HepG2 (cell line): ENCODE measurements at regions not wholly inside any gene's neighbourhood (a gene's known extent, or its start where the extent isn't known, plus 50 kb on each side); places are given as distances from the start of the nearest gene placed in this dataset.

Experiments used
- ATAC-seq: fragments of 200-7000 bp; cut with Tn5 transposase; 3 replicates; pipeline ENCODE4 v1.9.1; 2020; ENCODE audit warnings: mild to moderate bottlenecking, moderate library complexity
- BruUV-seq: library from RNA; stranded (reverse); fragments of 400-500 nt; replicated peaks from 2 replicates; lab custom pipeline; 2021; lab: Mats Ljungman, UMichigan
- CTCF ChIA-PET: fragments of 300-600 bp; formaldehyde crosslinking; extraction: SDS; loops from one replicate; lab custom pipeline; 2021; ENCODE audit warnings: low total read pairs, inconsistent platforms, low intra/inter-chr PET ratio; lab: Yijun Ruan, JAX
- POLR2A ChIA-PET: fragments of 350-600 bp; sonication (Branson Sonifier 250); formaldehyde crosslinking; loops from one replicate; lab custom pipeline; 2020; ENCODE audit warnings: antibody characterized with exemption, inconsistent platforms; lab: Yijun Ruan, JAX
- DNase-seq: peaks from one replicate; pipeline ENCODE4 v3.0.0-alpha.2; 2015; ENCODE audit warnings: low spot score
- FAIRE-seq: peaks from 3 replicates; lab custom pipeline; 2011; peaks lifted over from hg19 to GRCh38; lab: Jason Lieb, UNC
- H2AFZ ChIP-seq: one replicate; pipeline ENCODE4 v1.6.1; 2011; ENCODE audit warnings: low read length, inconsistent platforms
- H3K27ac ChIP-seq: fragments of 300-600 bp; 3 replicates; pipeline ENCODE4 v1.8.0; 2011; ENCODE audit warnings: mixed run types, mild to moderate bottlenecking, mixed read lengths, low read length, inconsistent platforms; ENCODE audit not compliant: insufficient read depth; ENCODE audit errors: extremely low read length
- H3K27me3 ChIP-seq, 2 experiments: fragments of 200-600 bp in 1 of 2; 2 replicates in 1 of 2; 3 replicates in 1 of 2; pipeline versions ENCODE4 v1.6.0 to v1.8.0; 2011; ENCODE audit warnings: low read length in 2 of 2, mild to moderate bottlenecking in 2 of 2, moderate library complexity in 2 of 2, inconsistent platforms in 1 of 2; ENCODE audit not compliant: insufficient read depth in 2 of 2, control insufficient read depth in 1 of 2
- H3K36me3 ChIP-seq, 2 experiments: fragments of 200-600 bp in 1 of 2; replicated peaks in 1 of 2; 2 replicates in 1 of 2; 3 replicates in 1 of 2; pipeline versions ENCODE4 v1.5.1 to v1.8.0; 2011; ENCODE audit warnings: low read length in 2 of 2, inconsistent platforms in 1 of 2; ENCODE audit not compliant: insufficient read depth in 2 of 2, control insufficient read depth in 1 of 2
- H3K4me1 ChIP-seq: 2 replicates; pipeline ENCODE4 v1.5.1; 2012; ENCODE audit warnings: low read length, inconsistent platforms; ENCODE audit not compliant: insufficient read depth
- H3K4me2 ChIP-seq: 2 replicates; pipeline ENCODE4 v1.6.0; 2011; ENCODE audit warnings: low read depth, low read length, inconsistent platforms
- H3K4me3 ChIP-seq, 3 experiments: fragments of 200-600 bp in 1 of 3; sonication (generic), shearing (Covaris generic) in 1 of 3; replicated peaks in 1 of 3; 2 replicates each; pipeline ENCODE4 v1.5.1; 2011 to 2016; ENCODE audit warnings: low read length in 3 of 3, inconsistent platforms in 2 of 3, low read depth in 2 of 3, mild to moderate bottlenecking in 2 of 3, control low read depth in 1 of 3, mixed read lengths in 1 of 3; ENCODE audit not compliant: insufficient read depth in 1 of 3
- H3K79me2 ChIP-seq: one replicate; pipeline ENCODE4 v1.6.1; 2011; ENCODE audit warnings: low read length, inconsistent platforms; ENCODE audit not compliant: insufficient read depth
- H3K9ac ChIP-seq: 2 replicates; pipeline ENCODE4 v1.6.0; 2011; ENCODE audit warnings: mild to moderate bottlenecking, low read depth, low read length, inconsistent platforms; ENCODE audit not compliant: insufficient read depth
- H3K9me3 ChIP-seq: 2 replicates; pipeline ENCODE4 v1.5.1; 2012; ENCODE audit warnings: mild to moderate bottlenecking, low read length
- H4K20me1 ChIP-seq: 2 replicates; pipeline ENCODE4 v1.6.0; 2011; ENCODE audit warnings: inconsistent platforms, mild to moderate bottlenecking, low read length, moderate library complexity; ENCODE audit not compliant: insufficient read depth
- GLI4 ChIP-seq: sonication (generic); formaldehyde crosslinking; IDR thresholded peaks from 2 replicates; pipeline ENCODE4 v1.5.1; 2020; ENCODE audit warnings: missing genetic modification reagents, mild to moderate bottlenecking, moderate library complexity, borderline replicate concordance
- MNT ChIP-seq: fragments of 450-650 bp; IDR thresholded peaks from 2 replicates; pipeline ENCODE4 v1.6.1; 2016
- MXD4 ChIP-seq: IDR thresholded peaks from 2 replicates; pipeline ENCODE4 v1.6.1; 2016; ENCODE audit warnings: mild to moderate bottlenecking, missing biosample characterization, missing genetic modification reagents
- NFKBIZ ChIP-seq: IDR thresholded peaks from 2 replicates; pipeline ENCODE4 v1.6.1; 2018; ENCODE audit warnings: missing genetic modification reagents, missing compliant biosample characterization
- POLR2A ChIP-seq, 2 experiments: IDR thresholded peaks; 2 replicates each; pipeline ENCODE4 v1.6.1; 2011; ENCODE audit warnings: low read depth in 2 of 2, low read length in 2 of 2, mild to moderate bottlenecking in 1 of 2, moderate library complexity in 1 of 2; ENCODE audit not compliant: insufficient read depth in 1 of 2
- ZFX ChIP-seq: sonication (generic); formaldehyde crosslinking; IDR thresholded peaks from 2 replicates; pipeline ENCODE4 v1.4.0; 2020; ENCODE audit warnings: mild to moderate bottlenecking, low read depth, missing genetic modification reagents, moderate library complexity
- ZNF501 ChIP-seq: sonication (generic); formaldehyde crosslinking; IDR thresholded peaks from 2 replicates; pipeline ENCODE4 v1.5.1; 2020; ENCODE audit warnings: mild to moderate bottlenecking, moderate library complexity, missing genetic modification reagents
- ZNF589 ChIP-seq: sonication (generic); formaldehyde crosslinking; conservative IDR thresholded peaks from 2 replicates; pipeline ENCODE4 v1.8.0; 2022; ENCODE audit warnings: mild to moderate bottlenecking, moderate library complexity, missing genetic modification reagents
- ZNF644 ChIP-seq: IDR thresholded peaks from 2 replicates; pipeline ENCODE4 v1.6.1; 2016; ENCODE audit warnings: low read depth
- ZNF674 ChIP-seq: sonication (generic); formaldehyde crosslinking; IDR thresholded peaks from 2 replicates; pipeline ENCODE4 v1.5.0; 2020; ENCODE audit warnings: low read depth, mild to moderate bottlenecking, missing genetic modification reagents
- ZNF678 ChIP-seq: sonication (generic); formaldehyde crosslinking; IDR thresholded peaks from 2 replicates; pipeline ENCODE4 v1.4.0; 2020; ENCODE audit warnings: mild to moderate bottlenecking, missing genetic modification reagents
- ZNF7 ChIP-seq: IDR thresholded peaks from 2 replicates; pipeline ENCODE4 v1.6.1; 2016; ENCODE audit warnings: missing biosample characterization, missing genetic modification reagents
- WGBS: methylation state at CpG from one replicate; pipeline ENCODE4 v1.1.6; 2017; ENCODE audit warnings: low lambda C conversion rate; 5-methylcytosine and 5-hydroxymethylcytosine counted together
- in situ Hi-C: cut with HindIII; loops from 2 replicates; pipeline ENCODE4 v1.10.0; 2017; ENCODE audit warnings: low pct_unique_long_range_greater_than_20kb; ENCODE audit not compliant: extremely low pct_ligation_motif_present
- intact Hi-C: fragments of 100-400 bp; cut with micrococcal nuclease; formaldehyde crosslinking; loops from one replicate; pipeline ENCODE4 v1.10.0; 2022; ENCODE audit not compliant: unreplicated experiment
- TF ChIP-seq, protein P1 (sequence below): sonication (generic); formaldehyde crosslinking; IDR thresholded peaks from 2 replicates; pipeline ENCODE4 v1.5.0; 2020; ENCODE audit warnings: mild to moderate bottlenecking, missing genetic modification reagents

GRCh38 chr3:41050144-41050543 lies 149.2 kb upstream of the CTNNB1 start:
- no peaks in the 10 kb centered on the region for H4K20me1 ChIP-seq
- no peak for TF ChIP-seq ZNF678
- TF ChIP-seq NFKBIZ: no peak
- no peak for TF ChIP-seq ZFX (CRISPR knock-in tag)
- no peak overlapping the region for H3K9ac ChIP-seq
- H3K4me2 ChIP-seq: no peak overlapping the region
- no TSS peak for BruUV-seq
- H3K4me3 ChIP-seq: no peak overlapping the region
- no peak overlapping the region for H2AFZ ChIP-seq
- ATAC-seq (no peak), DNase-seq (no peak), FAIRE-seq (no peak)
- in situ Hi-C loops: no loop called here
- H3K9me3 ChIP-seq: no peaks in the 10 kb centered on the region
- 20% methylated on average over 2 of the region's 4 CpGs for WGBS
- no peaks in the 10 kb centered on the region for H3K36me3 ChIP-seq
- H3K27ac ChIP-seq: no peak overlapping the region
- no peaks in the 10 kb centered on the region for H3K79me2 ChIP-seq
- ChIA-PET CTCF (no interaction called here), POLR2A (no interaction called here)
- intact Hi-C loops: no loop called here
- H3K27me3 ChIP-seq: peaks cover 0 to 1% of the 10 kb centered on the region in 2 experiments; a peak in 1 of 5 replicates
- 0 out of 2 replicates have a peak, but pooled peaks cover under 1% of the 10 kb centered on the region for H3K4me1 ChIP-seq

- Histone ChIP-seq H3K36me3 (no peaks in the 10 kb centered on the region), H3K79me2 (no peaks in the 10 kb centered on the region), H4K20me1 (no peaks in the 10 kb centered on the region), H3K4me2 (no peak overlapping the region), H2AFZ (no peak overlapping the region), H3K9me3 (no peaks in the 10 kb centered on the region), H3K4me1 (no peaks in the 10 kb centered on the region), H3K27ac (no peak overlapping the region), H3K4me3 (no peak overlapping the region), H3K27me3 (no peaks in the 10 kb centered on the region; a peak in 1 of 5 replicates), H3K9ac (no peak overlapping the region)
- intact Hi-C loops (no loop called here), in situ Hi-C loops (no loop called here)
- no TSS peak for BruUV-seq
- ChIA-PET POLR2A (no interaction called here), CTCF (no interaction called here)
- 25% methylated on average over 2 of the region's 2 CpGs for WGBS
- no peak for TF ChIP-seq ZNF674 (CRISPR knock-in tag)
- TF ChIP-seq, protein P1, sequence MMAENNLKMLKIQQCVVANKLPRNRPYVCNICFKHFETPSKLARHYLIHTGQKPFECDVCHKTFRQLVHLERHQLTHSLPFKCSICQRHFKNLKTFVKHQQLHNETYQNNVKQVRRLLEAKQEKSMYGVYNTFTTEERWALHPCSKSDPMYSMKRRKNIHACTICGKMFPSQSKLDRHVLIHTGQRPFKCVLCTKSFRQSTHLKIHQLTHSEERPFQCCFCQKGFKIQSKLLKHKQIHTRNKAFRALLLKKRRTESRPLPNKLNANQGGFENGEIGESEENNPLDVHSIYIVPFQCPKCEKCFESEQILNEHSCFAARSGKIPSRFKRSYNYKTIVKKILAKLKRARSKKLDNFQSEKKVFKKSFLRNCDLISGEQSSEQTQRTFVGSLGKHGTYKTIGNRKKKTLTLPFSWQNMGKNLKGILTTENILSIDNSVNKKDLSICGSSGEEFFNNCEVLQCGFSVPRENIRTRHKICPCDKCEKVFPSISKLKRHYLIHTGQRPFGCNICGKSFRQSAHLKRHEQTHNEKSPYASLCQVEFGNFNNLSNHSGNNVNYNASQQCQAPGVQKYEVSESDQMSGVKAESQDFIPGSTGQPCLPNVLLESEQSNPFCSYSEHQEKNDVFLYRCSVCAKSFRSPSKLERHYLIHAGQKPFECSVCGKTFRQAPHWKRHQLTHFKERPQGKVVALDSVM: no peak
- no peak for TF ChIP-seq GLI4 (CRISPR knock-in tag)
- TF ChIP-seq MNT: no peak
- no peak for TF ChIP-seq ZNF501 (CRISPR knock-in tag)
- no peak for TF ChIP-seq POLR2A (IDR thresholded peaks at IDR 0.05; ENCODE audit: insufficient read depth in 1 of 2, low read depth in 2 of 2, low read length in 2 of 2)
- no peak for TF ChIP-seq ZNF7
- TF ChIP-seq ZNF589: no peak
- no peak for TF ChIP-seq ZNF644 (CRISPR knock-in tag)
- no peak for TF ChIP-seq MXD4
- ATAC-seq: no peak
- no peak for FAIRE-seq
- DNase-seq: no peak
Measured at GRCh38 chr3:41053220-41053619, 146.1 kb upstream of the CTNNB1 start.
